IgD-negative memory B cell (primary cell): ENCODE measurements at regions not wholly inside any gene's neighbourhood (a gene's known extent, or its start where the extent isn't known, plus 50 kb on each side); places are given as distances from the start of the nearest gene placed in this dataset.

ENCODE experiments used
- H3K27ac Mint-ChIP-seq, 3 donors: one replicate each; pipeline ENCODE4 v1.8.0; 2020 to 2022; ENCODE audit warnings: mild to moderate bottlenecking in 3 of 3, mixed read lengths in 3 of 3, moderate library complexity in 1 of 3
- H3K27me3 Mint-ChIP-seq: one replicate; pipeline ENCODE4 v1.8.0; 2021; ENCODE audit warnings: mixed read lengths
- H3K36me3 Mint-ChIP-seq: one replicate; pipeline ENCODE4 v1.8.0; 2020; ENCODE audit warnings: mild to moderate bottlenecking, mixed read lengths
- H3K4me1 Mint-ChIP-seq, 3 donors: one replicate each; pipeline ENCODE4 v1.8.0; 2020 to 2022; ENCODE audit warnings: mixed read lengths in 3 of 3, mild to moderate bottlenecking in 1 of 3
- H3K4me3 Mint-ChIP-seq, 4 donors: one replicate each; pipeline ENCODE4 v1.8.0; 2020 to 2022; ENCODE audit warnings: mild to moderate bottlenecking in 4 of 4, mixed read lengths in 4 of 4, moderate library complexity in 3 of 4
- H3K9me3 Mint-ChIP-seq, 3 donors: one replicate each; pipeline ENCODE4 v1.8.0; 2020 to 2021; ENCODE audit warnings: mixed read lengths in 3 of 3, mild to moderate bottlenecking in 1 of 3

- Mint-ChIP-seq H3K27ac (no peak overlapping the region), H3K9me3 (peaks cover 0 to 8% (median 4%) of the 10 kb centered on the region in 3 donors), H3K4me1 (no peaks in the 10 kb centered on the region), H3K36me3 (no peaks in the 10 kb centered on the region), H3K27me3 (no peaks in the 10 kb centered on the region), H3K4me3 (no peak overlapping the region)
Measured at GRCh38 chr22:34434371-34434770, 514.1 kb upstream of the LARGE1 start.

GRCh38 chr22:34437140-34437539, 516.9 kb upstream of the LARGE1 start:
- Mint-ChIP-seq H3K4me3 (no peak overlapping the region), H3K36me3 (no peaks in the 10 kb centered on the region), H3K4me1 (no peaks in the 10 kb centered on the region), H3K9me3 (peaks cover 4 to 10% (median 4%) of the 10 kb centered on the region in 3 donors), H3K27me3 (no peaks in the 10 kb centered on the region), H3K27ac (no peak overlapping the region)

- H3K27me3 Mint-ChIP-seq: no peaks in the 10 kb centered on the region
- H3K36me3 Mint-ChIP-seq: no peaks in the 10 kb centered on the region
- H3K9me3 Mint-ChIP-seq: peaks cover 0 to 13% (median 12%) of the 10 kb centered on the region in 3 donors
- H3K4me1 Mint-ChIP-seq: no peaks in the 10 kb centered on the region
- H3K4me3 Mint-ChIP-seq: no peak overlapping the region
- H3K27ac Mint-ChIP-seq: peak overlapping the region in 1 of 3 donors; percentile 42
Measured at GRCh38 chr22:34454598-34454997, 534.3 kb upstream of the LARGE1 start.

- peaks cover 1% of the 10 kb centered on the region for H3K36me3 Mint-ChIP-seq
- no peak overlapping the region for H3K4me3 Mint-ChIP-seq
- H3K9me3 Mint-ChIP-seq: peaks cover 3 to 7% (median 3%) of the 10 kb centered on the region in 3 donors
- no peak overlapping the region for H3K27ac Mint-ChIP-seq
- no peaks in the 10 kb centered on the region for H3K4me1 Mint-ChIP-seq
- no peaks in the 10 kb centered on the region for H3K27me3 Mint-ChIP-seq
Measured at GRCh38 chr22:34462795-34463194, 542.5 kb upstream of the LARGE1 start.

GRCh38 chr22:34475886-34476285, 555.6 kb upstream of the LARGE1 start:
- H3K4me3 Mint-ChIP-seq: no peak overlapping the region
- no peak overlapping the region for H3K27ac Mint-ChIP-seq
- H3K4me1 Mint-ChIP-seq: peaks cover 0 to 2% (median 0%) of the 10 kb centered on the region in 3 donors
- no peaks in the 10 kb centered on the region for H3K27me3 Mint-ChIP-seq
- peaks cover under 1 to 5% (median 4%) of the 10 kb centered on the region in 3 donors for H3K9me3 Mint-ChIP-seq
- H3K36me3 Mint-ChIP-seq: no peaks in the 10 kb centered on the region

GRCh38 chr22:34476762-34477161, 556.5 kb upstream of the LARGE1 start:
- Mint-ChIP-seq H3K4me3 (no peak overlapping the region), H3K9me3 (peaks cover 0 to 8% (median 4%) of the 10 kb centered on the region in 3 donors), H3K36me3 (no peaks in the 10 kb centered on the region), H3K4me1 (peaks cover 0 to 2% (median 0%) of the 10 kb centered on the region in 3 donors), H3K27me3 (no peaks in the 10 kb centered on the region), H3K27ac (no peak overlapping the region)

GRCh38 chr22:34481090-34481489, 560.8 kb upstream of the LARGE1 start:
- no peaks in the 10 kb centered on the region for H3K36me3 Mint-ChIP-seq
- no peaks in the 10 kb centered on the region for H3K4me1 Mint-ChIP-seq
- H3K27me3 Mint-ChIP-seq: no peaks in the 10 kb centered on the region
- H3K9me3 Mint-ChIP-seq: peaks cover 2 to 14% (median 2%) of the 10 kb centered on the region in 3 donors
- no peak overlapping the region for H3K4me3 Mint-ChIP-seq
- H3K27ac Mint-ChIP-seq: no peak overlapping the region

- Mint-ChIP-seq H3K4me1 (no peaks in the 10 kb centered on the region), H3K36me3 (no peaks in the 10 kb centered on the region), H3K9me3 (peaks cover 0 to 7% (median 4%) of the 10 kb centered on the region in 3 donors)
Measured at GRCh38 chr22:34486381-34486780, 566.1 kb upstream of the LARGE1 start.

GRCh38 chr22:34489861-34490260, 569.6 kb upstream of the LARGE1 start:
- no peaks in the 10 kb centered on the region for H3K36me3 Mint-ChIP-seq
- H3K4me1 Mint-ChIP-seq: peaks cover 0 to 2% (median 0%) of the 10 kb centered on the region in 3 donors
- no peak overlapping the region for H3K27ac Mint-ChIP-seq
- H3K4me3 Mint-ChIP-seq: no peak overlapping the region
- peaks cover 0 to 10% (median 4%) of the 10 kb centered on the region in 3 donors for H3K9me3 Mint-ChIP-seq
- no peaks in the 10 kb centered on the region for H3K27me3 Mint-ChIP-seq

More at GRCh38 chr22:34486381-34486780, 566.1 kb upstream of the LARGE1 start:
- H3K27ac Mint-ChIP-seq: no peak overlapping the region
- H3K27me3 Mint-ChIP-seq: no peaks in the 10 kb centered on the region
- no peak overlapping the region for H3K4me3 Mint-ChIP-seq

- peaks cover 0 to 7% (median 3%) of the 10 kb centered on the region in 3 donors for H3K9me3 Mint-ChIP-seq
- no peak overlapping the region for H3K27ac Mint-ChIP-seq
- H3K36me3 Mint-ChIP-seq: no peaks in the 10 kb centered on the region
- peaks cover 0 to 2% (median 0%) of the 10 kb centered on the region in 3 donors for H3K4me1 Mint-ChIP-seq
- no peaks in the 10 kb centered on the region for H3K27me3 Mint-ChIP-seq
- no peak overlapping the region for H3K4me3 Mint-ChIP-seq
Measured at GRCh38 chr22:34490886-34491285, 570.6 kb upstream of the LARGE1 start.

GRCh38 chr22:34493486-34493885, 572.5 kb upstream of the ISX start:
- no peak overlapping the region for H3K27ac Mint-ChIP-seq
- H3K4me1 Mint-ChIP-seq: peaks cover 0 to 2% (median 0%) of the 10 kb centered on the region in 3 donors
- H3K9me3 Mint-ChIP-seq: peaks cover 3 to 11% (median 6%) of the 10 kb centered on the region in 3 donors
- H3K4me3 Mint-ChIP-seq: no peak overlapping the region
- H3K36me3 Mint-ChIP-seq: no peaks in the 10 kb centered on the region
- H3K27me3 Mint-ChIP-seq: no peaks in the 10 kb centered on the region

- H3K27ac Mint-ChIP-seq: no peak overlapping the region
- peaks cover 2 to 9% (median 6%) of the 10 kb centered on the region in 3 donors for H3K9me3 Mint-ChIP-seq
- H3K4me3 Mint-ChIP-seq: no peak overlapping the region
- H3K4me1 Mint-ChIP-seq: peaks cover 0 to 3% (median 0%) of the 10 kb centered on the region in 3 donors
- no peaks in the 10 kb centered on the region for H3K36me3 Mint-ChIP-seq
- no peaks in the 10 kb centered on the region for H3K27me3 Mint-ChIP-seq
Measured at GRCh38 chr22:34501366-34501965, 564.5 kb upstream of the ISX start.

- Mint-ChIP-seq H3K36me3 (no peaks in the 10 kb centered on the region), H3K9me3 (peaks cover 2 to 5% (median 3%) of the 10 kb centered on the region in 3 donors), H3K4me3 (no peak overlapping the region), H3K27me3 (no peaks in the 10 kb centered on the region), H3K4me1 (peaks cover 0 to 3% (median 0%) of the 10 kb centered on the region in 3 donors), H3K27ac (no peak overlapping the region)
Measured at GRCh38 chr22:34502821-34503220, 563.1 kb upstream of the ISX start.

- Mint-ChIP-seq H3K9me3 (peaks cover 2 to 6% (median 5%) of the 10 kb centered on the region in 3 donors), H3K36me3 (no peaks in the 10 kb centered on the region), H3K4me1 (no peaks in the 10 kb centered on the region), H3K4me3 (no peak overlapping the region), H3K27ac (no peak overlapping the region), H3K27me3 (no peaks in the 10 kb centered on the region)
Measured at GRCh38 chr22:34508797-34509196, 557.2 kb upstream of the ISX start.

GRCh38 chr22:34526681-34527080, 539.3 kb upstream of the ISX start:
- Mint-ChIP-seq H3K36me3 (no peaks in the 10 kb centered on the region), H3K4me3 (no peak overlapping the region), H3K27ac (no peak overlapping the region), H3K27me3 (no peaks in the 10 kb centered on the region), H3K4me1 (no peaks in the 10 kb centered on the region), H3K9me3 (peaks cover 0 to 9% (median 2%) of the 10 kb centered on the region in 3 donors)

GRCh38 chr22:34534101-34534500, 531.9 kb upstream of the ISX start:
- Mint-ChIP-seq H3K36me3 (no peaks in the 10 kb centered on the region), H3K27ac (no peak overlapping the region), H3K4me1 (no peaks in the 10 kb centered on the region), H3K9me3 (peaks cover 0 to 5% (median 3%) of the 10 kb centered on the region in 3 donors), H3K4me3 (no peak overlapping the region), H3K27me3 (no peaks in the 10 kb centered on the region)
